ENCODE measurements at regions not wholly inside any gene's neighbourhood (a gene's known extent, or its start where the extent isn't known, plus 50 kb on each side); places are given as distances from the start of the nearest gene placed in this dataset.

GRCh38 chr20:53783768-53784167 is 190.1 kb upstream of the ZNF217 start:
- no peaks in the 10 kb centered on the region for H4K20me1 ChIP-seq (ENCODE audit: control insufficient read depth, insufficient read depth, low read depth, low read length)
- H3K27ac ChIP-seq (ENCODE audit: low read depth, low read length), result no peak overlapping the region
- peaks cover 15% of the 10 kb centered on the region; the same call in 1 of the 2 replicates for H3K79me2 ChIP-seq (ENCODE audit: control insufficient read depth, low read length)
- H3K9me3 ChIP-seq (ENCODE audit: control insufficient read depth, insufficient read depth, low read length), result no peaks in the 10 kb centered on the region
- peaks cover 8% of the 10 kb centered on the region for H3K4me1 ChIP-seq (ENCODE audit: control insufficient read depth, low read length)
- no peak overlapping the region for H3K4me3 ChIP-seq (ENCODE audit: low read length)
- H3K36me3 ChIP-seq (ENCODE audit: control insufficient read depth, low read length), result no peaks in the 10 kb centered on the region
- H3K27me3 ChIP-seq (ENCODE audit: control insufficient read depth, low read length), result no peaks in the 10 kb centered on the region
- H3F3A ChIP-seq (ENCODE audit: control insufficient read depth, insufficient read depth), result no peaks in the 10 kb centered on the region
- no peak for TF ChIP-seq EZH2phosphoT487 (IDR thresholded peaks at IDR 0.05; ENCODE audit: borderline replicate concordance, low read length)
- TF ChIP-seq CTCF (IDR thresholded peaks at IDR 0.05; ENCODE audit: low read depth, low read length, poor library complexity, severe bottlenecking), result no peak
- no peak overlapping the region for H3K4me2 ChIP-seq (ENCODE audit: low read length)
- no peaks in the 10 kb centered on the region for H3K9me2 ChIP-seq (replicated peaks; ENCODE audit: control insufficient read depth, low read length)

GRCh38 chr20:53782612-53783246 is 189.1 kb upstream of the ZNF217 start:
- no peak overlapping the region for H3K27ac ChIP-seq (ENCODE audit: low read depth, low read length)
- TF ChIP-seq EZH2phosphoT487 (IDR thresholded peaks at IDR 0.05; ENCODE audit: borderline replicate concordance, low read length) (no peak), CTCF (IDR thresholded peaks at IDR 0.05; ENCODE audit: low read depth, low read length, poor library complexity, severe bottlenecking) (no peak)

GRCh38 chr20:53779822-53780221 is 186.2 kb upstream of the ZNF217 start:
- H3K27ac ChIP-seq (ENCODE audit: low read depth, low read length), result no peak overlapping the region
- no peaks in the 10 kb centered on the region for H3F3A ChIP-seq (ENCODE audit: control insufficient read depth, insufficient read depth)
- H3K27me3 ChIP-seq (ENCODE audit: control insufficient read depth, low read length), result no peaks in the 10 kb centered on the region
- no peak for TF ChIP-seq CTCF (IDR thresholded peaks at IDR 0.05; ENCODE audit: low read depth, low read length, poor library complexity, severe bottlenecking)
- no peak for TF ChIP-seq EZH2phosphoT487 (IDR thresholded peaks at IDR 0.05; ENCODE audit: borderline replicate concordance, low read length)
- H3K4me3 ChIP-seq (ENCODE audit: low read length), result no peak overlapping the region
- no peaks in the 10 kb centered on the region for H3K4me1 ChIP-seq (ENCODE audit: control insufficient read depth, low read length)
- no peaks in the 10 kb centered on the region; the same call in 1 of the 2 replicates for H3K79me2 ChIP-seq (ENCODE audit: control insufficient read depth, low read length)
- no peaks in the 10 kb centered on the region for H3K36me3 ChIP-seq (ENCODE audit: control insufficient read depth, low read length)
- no peaks in the 10 kb centered on the region for H3K9me2 ChIP-seq (replicated peaks; ENCODE audit: control insufficient read depth, low read length)
- H3K4me2 ChIP-seq (ENCODE audit: low read length), result no peak overlapping the region
- H4K20me1 ChIP-seq (ENCODE audit: control insufficient read depth, insufficient read depth, low read depth, low read length), result no peaks in the 10 kb centered on the region
- no peaks in the 10 kb centered on the region for H3K9me3 ChIP-seq (ENCODE audit: control insufficient read depth, insufficient read depth, low read length)

More at GRCh38 chr20:53782612-53783246, 189.1 kb upstream of the ZNF217 start:
- H3K4me2 ChIP-seq (ENCODE audit: low read length), result no peak overlapping the region
- no peak overlapping the region for H3K4me3 ChIP-seq (ENCODE audit: low read length)
- peaks cover 15% of the 10 kb centered on the region; the same call in 1 of the 2 replicates for H3K79me2 ChIP-seq (ENCODE audit: control insufficient read depth, low read length)
- H3K4me1 ChIP-seq (ENCODE audit: control insufficient read depth, low read length), result peaks cover 8% of the 10 kb centered on the region
- H3K36me3 ChIP-seq (ENCODE audit: control insufficient read depth, low read length), result no peaks in the 10 kb centered on the region
- H3K9me2 ChIP-seq (replicated peaks; ENCODE audit: control insufficient read depth, low read length), result no peaks in the 10 kb centered on the region
- no peaks in the 10 kb centered on the region for H4K20me1 ChIP-seq (ENCODE audit: control insufficient read depth, insufficient read depth, low read depth, low read length)
- H3K27me3 ChIP-seq (ENCODE audit: control insufficient read depth, low read length), result no peaks in the 10 kb centered on the region
- no peaks in the 10 kb centered on the region for H3K9me3 ChIP-seq (ENCODE audit: control insufficient read depth, insufficient read depth, low read length)
- no peaks in the 10 kb centered on the region for H3F3A ChIP-seq (ENCODE audit: control insufficient read depth, insufficient read depth)

Data from DOHH2 (cell line).